ENCODE measurements at regions not wholly inside any gene's neighbourhood (a gene's known extent, or its start where the extent isn't known, plus 50 kb on each side); places are given as distances from the start of the nearest gene placed in this dataset.

DNA sequence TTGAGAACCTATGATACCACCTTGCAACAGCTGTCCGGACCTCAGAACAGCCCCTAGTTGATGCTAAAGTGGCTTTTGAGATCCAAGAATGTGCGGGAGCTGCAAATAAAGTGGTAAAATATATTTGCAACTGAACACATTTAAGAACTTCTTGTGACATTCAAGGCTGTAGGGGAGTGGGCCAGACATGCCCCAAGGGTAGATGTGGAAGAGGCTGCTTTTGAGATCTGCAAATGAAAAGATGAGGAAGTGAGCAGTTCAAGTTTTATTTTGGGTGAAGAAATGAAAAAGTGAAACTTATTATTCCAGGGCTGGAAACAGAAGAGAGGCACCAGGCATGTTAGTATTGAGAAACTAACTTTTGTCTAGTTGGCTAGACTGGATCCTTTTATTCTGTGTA, 359.5 kb upstream of the PLXNA2 start:
- TF ChIP-seq POLR2AphosphoS5 (IDR thresholded peaks at IDR 0.05) (no peak), EP300 (conservative IDR thresholded peaks at IDR 0.05; ENCODE audit: poor library complexity, severe bottlenecking) (no peak), EZH2 (IDR thresholded peaks at IDR 0.05; ENCODE audit: borderline replicate concordance, insufficient read depth, low read length, poor library complexity, severe bottlenecking) (no peak), TAF1 (IDR thresholded peaks at IDR 0.05; ENCODE audit: low read depth) (no peak), RAD21 (conservative IDR thresholded peaks at IDR 0.05) (no peak), MXI1 (conservative IDR thresholded peaks at IDR 0.05; ENCODE audit: poor library complexity, severe bottlenecking) (no peak), SMC3 (conservative IDR thresholded peaks at IDR 0.05; ENCODE audit: poor library complexity) (no peak)
- TF ChIP-seq, protein P1, sequence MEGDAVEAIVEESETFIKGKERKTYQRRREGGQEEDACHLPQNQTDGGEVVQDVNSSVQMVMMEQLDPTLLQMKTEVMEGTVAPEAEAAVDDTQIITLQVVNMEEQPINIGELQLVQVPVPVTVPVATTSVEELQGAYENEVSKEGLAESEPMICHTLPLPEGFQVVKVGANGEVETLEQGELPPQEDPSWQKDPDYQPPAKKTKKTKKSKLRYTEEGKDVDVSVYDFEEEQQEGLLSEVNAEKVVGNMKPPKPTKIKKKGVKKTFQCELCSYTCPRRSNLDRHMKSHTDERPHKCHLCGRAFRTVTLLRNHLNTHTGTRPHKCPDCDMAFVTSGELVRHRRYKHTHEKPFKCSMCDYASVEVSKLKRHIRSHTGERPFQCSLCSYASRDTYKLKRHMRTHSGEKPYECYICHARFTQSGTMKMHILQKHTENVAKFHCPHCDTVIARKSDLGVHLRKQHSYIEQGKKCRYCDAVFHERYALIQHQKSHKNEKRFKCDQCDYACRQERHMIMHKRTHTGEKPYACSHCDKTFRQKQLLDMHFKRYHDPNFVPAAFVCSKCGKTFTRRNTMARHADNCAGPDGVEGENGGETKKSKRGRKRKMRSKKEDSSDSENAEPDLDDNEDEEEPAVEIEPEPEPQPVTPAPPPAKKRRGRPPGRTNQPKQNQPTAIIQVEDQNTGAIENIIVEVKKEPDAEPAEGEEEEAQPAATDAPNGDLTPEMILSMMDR (IDR thresholded peaks at IDR 0.05; ENCODE audit: poor library complexity, severe bottlenecking), result no peak
- TF ChIP-seq, protein P2, sequence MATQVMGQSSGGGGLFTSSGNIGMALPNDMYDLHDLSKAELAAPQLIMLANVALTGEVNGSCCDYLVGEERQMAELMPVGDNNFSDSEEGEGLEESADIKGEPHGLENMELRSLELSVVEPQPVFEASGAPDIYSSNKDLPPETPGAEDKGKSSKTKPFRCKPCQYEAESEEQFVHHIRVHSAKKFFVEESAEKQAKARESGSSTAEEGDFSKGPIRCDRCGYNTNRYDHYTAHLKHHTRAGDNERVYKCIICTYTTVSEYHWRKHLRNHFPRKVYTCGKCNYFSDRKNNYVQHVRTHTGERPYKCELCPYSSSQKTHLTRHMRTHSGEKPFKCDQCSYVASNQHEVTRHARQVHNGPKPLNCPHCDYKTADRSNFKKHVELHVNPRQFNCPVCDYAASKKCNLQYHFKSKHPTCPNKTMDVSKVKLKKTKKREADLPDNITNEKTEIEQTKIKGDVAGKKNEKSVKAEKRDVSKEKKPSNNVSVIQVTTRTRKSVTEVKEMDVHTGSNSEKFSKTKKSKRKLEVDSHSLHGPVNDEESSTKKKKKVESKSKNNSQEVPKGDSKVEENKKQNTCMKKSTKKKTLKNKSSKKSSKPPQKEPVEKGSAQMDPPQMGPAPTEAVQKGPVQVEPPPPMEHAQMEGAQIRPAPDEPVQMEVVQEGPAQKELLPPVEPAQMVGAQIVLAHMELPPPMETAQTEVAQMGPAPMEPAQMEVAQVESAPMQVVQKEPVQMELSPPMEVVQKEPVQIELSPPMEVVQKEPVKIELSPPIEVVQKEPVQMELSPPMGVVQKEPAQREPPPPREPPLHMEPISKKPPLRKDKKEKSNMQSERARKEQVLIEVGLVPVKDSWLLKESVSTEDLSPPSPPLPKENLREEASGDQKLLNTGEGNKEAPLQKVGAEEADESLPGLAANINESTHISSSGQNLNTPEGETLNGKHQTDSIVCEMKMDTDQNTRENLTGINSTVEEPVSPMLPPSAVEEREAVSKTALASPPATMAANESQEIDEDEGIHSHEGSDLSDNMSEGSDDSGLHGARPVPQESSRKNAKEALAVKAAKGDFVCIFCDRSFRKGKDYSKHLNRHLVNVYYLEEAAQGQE (IDR thresholded peaks at IDR 0.05; ENCODE audit: borderline replicate concordance), result no peak
